Loucy (cell line): ENCODE measurements at regions not wholly inside any gene's neighbourhood (a gene's known extent, or its start where the extent isn't known, plus 50 kb on each side); places are given as distances from the start of the nearest gene placed in this dataset.
A peak's percentile ranks its signal among the peaks of the same experiment; 100 is the strongest.

Source experiments
- H2AFZ ChIP-seq: fragments of 200-600 bp; sonication (generic); 2 replicates; pipeline ENCODE4 v1.6.0; 2016; ENCODE audit warnings: antibody characterized with exemption, mild to moderate bottlenecking, low read length, moderate library complexity
- H3F3A ChIP-seq: fragments of 200-600 bp; 2 replicates; pipeline ENCODE4 v1.6.0; 2016; ENCODE audit warnings: antibody characterized with exemption, low read depth, mild to moderate bottlenecking
- H3K27me3 ChIP-seq: fragments of 200-600 bp; sonication (generic); 2 replicates; pipeline ENCODE4 v1.6.1; 2014; ENCODE audit warnings: low read length, mild to moderate bottlenecking; ENCODE audit not compliant: insufficient read depth, poor library complexity, severe bottlenecking
- H3K36me3 ChIP-seq: fragments of 200-600 bp; sonication (generic); 2 replicates; pipeline ENCODE4 v1.6.1; 2016; ENCODE audit warnings: low read length; ENCODE audit not compliant: insufficient read depth
- H3K4me1 ChIP-seq: fragments of 200-600 bp; sonication (generic); 2 replicates; pipeline ENCODE4 v1.5.1; 2014; ENCODE audit warnings: low read length, mild to moderate bottlenecking; ENCODE audit not compliant: insufficient read depth, poor library complexity, severe bottlenecking
- H3K4me2 ChIP-seq: fragments of 200-600 bp; sonication (generic); 2 replicates; pipeline ENCODE4 v1.6.0; 2014; ENCODE audit warnings: antibody characterized with exemption, low read length, low read depth, mild to moderate bottlenecking; ENCODE audit not compliant: poor library complexity, severe bottlenecking
- H3K4me3 ChIP-seq: fragments of 200-600 bp; sonication (generic); 2 replicates; pipeline ENCODE4 v1.5.1; 2014; ENCODE audit warnings: low read length, mild to moderate bottlenecking, mixed read lengths; ENCODE audit not compliant: poor library complexity, severe bottlenecking
- H3K79me2 ChIP-seq: fragments of 200-600 bp; sonication (generic); 2 replicates; pipeline ENCODE4 v1.6.1; 2014; ENCODE audit warnings: low read length; ENCODE audit not compliant: insufficient read depth
- H3K9ac ChIP-seq: fragments of 200-600 bp; sonication (generic); 2 replicates; pipeline ENCODE4 v1.6.0; 2014; ENCODE audit warnings: mild to moderate bottlenecking, low read depth, low read length, moderate library complexity; ENCODE audit not compliant: poor library complexity, severe bottlenecking
- H3K9me2 ChIP-seq: fragments of 200-600 bp; sonication (generic); replicated peaks from 2 replicates; pipeline ENCODE4 v1.6.1; 2016; ENCODE audit warnings: low read depth, low read length, mixed read lengths
- H3K9me3 ChIP-seq: fragments of 200-600 bp; sonication (generic); 2 replicates; pipeline ENCODE4 v1.6.1; 2014; ENCODE audit warnings: mild to moderate bottlenecking, antibody characterized with exemption, low read length, low read depth; ENCODE audit not compliant: insufficient read depth
- H4K20me1 ChIP-seq: fragments of 200-600 bp; sonication (generic); 2 replicates; pipeline ENCODE4 v1.6.0; 2014; ENCODE audit warnings: antibody characterized with exemption, low read length, mild to moderate bottlenecking; ENCODE audit not compliant: insufficient read depth, poor library complexity, severe bottlenecking
- EZH2phosphoT487 ChIP-seq: fragments of 200-600 bp; IDR thresholded peaks from 2 replicates; pipeline ENCODE4 v1.6.1; 2018; ENCODE audit warnings: antibody characterized with exemption, mild to moderate bottlenecking, moderate library complexity, borderline replicate concordance
- TF ChIP-seq, protein P1 (sequence below): fragments of 200-600 bp; sonication (generic); conservative IDR thresholded peaks from 2 replicates; pipeline ENCODE4 v1.5.1; 2014; ENCODE audit warnings: mild to moderate bottlenecking, antibody characterized with exemption, low read length

DNA sequence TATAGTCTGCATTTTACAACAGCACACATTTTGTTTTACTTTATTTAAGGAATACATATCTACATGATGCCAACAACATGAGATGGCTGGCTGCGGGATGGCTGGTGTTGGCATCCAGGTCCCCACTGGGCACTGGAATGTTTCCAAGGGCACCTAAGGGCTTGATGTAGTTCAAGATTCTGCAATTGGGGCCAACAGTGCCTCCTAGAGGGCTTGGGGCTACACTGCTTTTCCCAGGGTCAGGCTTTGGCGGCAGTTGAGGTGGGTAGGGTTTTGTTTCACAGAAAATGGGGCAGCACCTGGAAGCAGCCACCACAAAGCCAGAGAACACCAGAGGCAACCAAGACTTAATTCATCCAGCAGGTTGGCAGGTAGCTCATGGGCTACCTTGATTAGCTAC is 166.7 kb upstream of the PRNP start:
- no peaks in the 10 kb centered on the region for H3K36me3 ChIP-seq
- H2AFZ ChIP-seq: no peak overlapping the region
- no peaks in the 10 kb centered on the region for H3K79me2 ChIP-seq
- H3F3A ChIP-seq: no peaks in the 10 kb centered on the region
- no peaks in the 10 kb centered on the region for H3K9me3 ChIP-seq
- no peak overlapping the region for H3K4me2 ChIP-seq
- H3K27me3 ChIP-seq: no peaks in the 10 kb centered on the region
- H3K4me1 ChIP-seq: no peaks in the 10 kb centered on the region
- H3K4me3 ChIP-seq: no peak overlapping the region
- H3K9ac ChIP-seq: no peak overlapping the region
- no peaks in the 10 kb centered on the region for H3K9me2 ChIP-seq
- no peaks in the 10 kb centered on the region for H4K20me1 ChIP-seq
- TF ChIP-seq, protein P1, sequence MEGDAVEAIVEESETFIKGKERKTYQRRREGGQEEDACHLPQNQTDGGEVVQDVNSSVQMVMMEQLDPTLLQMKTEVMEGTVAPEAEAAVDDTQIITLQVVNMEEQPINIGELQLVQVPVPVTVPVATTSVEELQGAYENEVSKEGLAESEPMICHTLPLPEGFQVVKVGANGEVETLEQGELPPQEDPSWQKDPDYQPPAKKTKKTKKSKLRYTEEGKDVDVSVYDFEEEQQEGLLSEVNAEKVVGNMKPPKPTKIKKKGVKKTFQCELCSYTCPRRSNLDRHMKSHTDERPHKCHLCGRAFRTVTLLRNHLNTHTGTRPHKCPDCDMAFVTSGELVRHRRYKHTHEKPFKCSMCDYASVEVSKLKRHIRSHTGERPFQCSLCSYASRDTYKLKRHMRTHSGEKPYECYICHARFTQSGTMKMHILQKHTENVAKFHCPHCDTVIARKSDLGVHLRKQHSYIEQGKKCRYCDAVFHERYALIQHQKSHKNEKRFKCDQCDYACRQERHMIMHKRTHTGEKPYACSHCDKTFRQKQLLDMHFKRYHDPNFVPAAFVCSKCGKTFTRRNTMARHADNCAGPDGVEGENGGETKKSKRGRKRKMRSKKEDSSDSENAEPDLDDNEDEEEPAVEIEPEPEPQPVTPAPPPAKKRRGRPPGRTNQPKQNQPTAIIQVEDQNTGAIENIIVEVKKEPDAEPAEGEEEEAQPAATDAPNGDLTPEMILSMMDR: peak; percentile 57
- no peak for TF ChIP-seq EZH2phosphoT487

GRCh38 chr20:4516876-4517275 is 169.4 kb upstream of the PRNP start:
- Histone ChIP-seq H3K27me3 (no peaks in the 10 kb centered on the region), H2AFZ (no peak overlapping the region)
- TF ChIP-seq, protein P1: no peak
- no peak for TF ChIP-seq EZH2phosphoT487

GRCh38 chr20:4513720-4514119 is 172.5 kb upstream of the PRNP start:
- Histone ChIP-seq H2AFZ (no peak overlapping the region), H3K4me3 (no peak overlapping the region), H3K9me3 (no peaks in the 10 kb centered on the region), H3K79me2 (no peaks in the 10 kb centered on the region), H3K27me3 (no peaks in the 10 kb centered on the region), H4K20me1 (no peaks in the 10 kb centered on the region), H3K36me3 (no peaks in the 10 kb centered on the region), H3K9ac (no peak overlapping the region), H3K4me2 (no peak overlapping the region), H3K9me2 (no peaks in the 10 kb centered on the region), H3F3A (no peaks in the 10 kb centered on the region), H3K4me1 (no peaks in the 10 kb centered on the region)
- TF ChIP-seq, protein P1: no peak

More at GRCh38 chr20:4516876-4517275, 169.4 kb upstream of the PRNP start:
- H3F3A ChIP-seq: no peaks in the 10 kb centered on the region
- no peaks in the 10 kb centered on the region for H3K79me2 ChIP-seq
- H3K9ac ChIP-seq: no peak overlapping the region
- no peaks in the 10 kb centered on the region for H3K36me3 ChIP-seq
- no peak overlapping the region for H3K4me3 ChIP-seq
- no peaks in the 10 kb centered on the region for H3K9me3 ChIP-seq
- H3K4me1 ChIP-seq: no peaks in the 10 kb centered on the region
- no peaks in the 10 kb centered on the region for H4K20me1 ChIP-seq
- H3K4me2 ChIP-seq: no peak overlapping the region
- no peaks in the 10 kb centered on the region for H3K9me2 ChIP-seq
